GM12892 (cell line): ENCODE measurements at regions not wholly inside any gene's neighbourhood (a gene's known extent, or its start where the extent isn't known, plus 50 kb on each side); places are given as distances from the start of the nearest gene placed in this dataset.

Experiments
- DNase-seq: peaks from one replicate; pipeline ENCODE4 v3.0.0; 2011; ENCODE audit not compliant: insufficient read length
- FAIRE-seq: peaks from 2 replicates; lab custom pipeline; 2011; peaks lifted over from hg19 to GRCh38; lab: Jason Lieb, UNC
- POLR2A ChIP-seq: IDR thresholded peaks from 2 replicates; pipeline ENCODE4 v1.6.1; 2011; ENCODE audit warnings: low read depth, low read length, control low read depth
- POLR2AphosphoS5 ChIP-seq: IDR thresholded peaks from 2 replicates; pipeline ENCODE4 v1.6.1; 2011; ENCODE audit warnings: low read depth, low read length, control low read depth
- TAF1 ChIP-seq: IDR thresholded peaks from 2 replicates; pipeline ENCODE4 v1.6.1; 2011; ENCODE audit warnings: low read depth, mild to moderate bottlenecking, control low read depth, low read length, borderline replicate concordance

DNA sequence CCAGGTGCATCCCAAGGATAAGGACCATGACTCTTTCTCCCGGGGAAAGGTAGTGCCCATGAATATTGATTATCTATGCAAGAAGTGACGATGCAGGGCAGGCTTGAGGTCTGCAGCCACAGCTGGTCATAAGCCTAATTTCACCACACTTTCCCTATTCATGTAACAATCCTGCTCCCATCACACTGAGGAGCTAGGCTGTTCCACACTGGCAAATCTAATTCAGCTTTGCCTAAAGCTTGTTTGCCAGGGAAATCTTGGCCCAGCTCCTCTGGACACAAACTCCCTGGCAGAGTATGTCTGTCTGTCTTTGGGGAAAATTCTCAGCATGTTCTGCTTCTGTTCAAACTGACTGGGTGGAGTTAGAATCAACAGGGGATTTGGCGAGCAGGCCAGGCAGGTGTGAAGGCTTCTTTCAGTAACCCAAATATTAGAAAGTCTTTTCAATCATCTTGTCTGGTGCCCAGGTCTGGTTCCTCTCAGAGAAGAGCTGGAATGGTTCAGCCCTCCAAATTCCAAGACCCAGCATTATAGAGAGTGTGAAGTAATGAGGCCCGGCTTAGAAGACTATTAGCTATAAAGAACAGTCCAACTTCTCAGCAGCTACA is 88.5 kb upstream of the SPDL1 start:
- TF ChIP-seq TAF1 (no peak), POLR2AphosphoS5 (no peak), POLR2A (no peak)
- FAIRE-seq, result no peak
- no peak for DNase-seq

DNA sequence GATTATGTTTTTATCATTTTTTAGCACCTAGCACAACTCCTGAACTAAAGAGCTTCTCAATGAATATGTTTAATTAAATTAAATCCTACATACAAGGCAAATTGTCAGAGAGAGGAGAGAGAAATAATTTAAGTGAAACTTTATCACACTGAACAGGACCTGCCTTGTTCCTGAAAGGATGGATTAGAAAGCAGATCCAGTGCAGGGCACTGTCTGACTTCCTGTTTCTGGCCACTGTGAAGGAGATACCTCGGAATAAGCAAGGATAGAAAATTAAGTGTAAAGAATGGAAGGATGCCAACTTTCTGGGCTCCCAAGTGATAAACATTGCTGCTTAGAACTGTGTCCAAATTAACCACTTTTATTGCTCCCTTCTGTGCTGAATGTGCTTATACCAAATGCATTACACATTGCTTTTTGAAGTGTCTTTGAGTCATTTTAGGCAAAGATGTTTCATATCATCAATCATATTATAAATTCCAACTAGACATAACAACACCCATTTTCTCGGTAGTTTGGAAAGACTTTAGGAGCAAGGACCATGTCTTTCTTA is 89.1 kb upstream of the SPDL1 start:
- no peak for FAIRE-seq

DNA sequence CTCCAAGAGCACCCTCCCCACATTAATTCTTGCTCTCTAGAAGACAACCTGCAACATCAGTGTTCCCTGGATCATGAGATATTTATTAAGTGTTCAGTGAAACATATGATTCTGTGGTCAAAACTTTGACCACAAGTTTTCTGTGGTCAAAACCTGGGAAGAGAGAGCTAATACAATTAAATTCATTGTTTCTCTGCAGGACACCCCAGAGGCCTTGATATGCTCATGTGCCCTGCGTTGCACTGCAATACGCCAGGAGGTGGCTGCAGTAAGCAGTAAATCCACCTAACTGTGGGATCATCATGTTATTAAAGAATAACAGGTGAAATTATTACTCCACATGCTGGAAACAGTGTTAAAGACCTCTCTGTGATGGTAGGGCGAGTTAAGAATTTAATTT is 109.3 kb upstream of the SPDL1 start:
- TF ChIP-seq TAF1 (no peak), POLR2A (no peak), POLR2AphosphoS5 (no peak)
- no peak for FAIRE-seq
- DNase-seq, result no peak

More for the DNA sequence above, 89.1 kb upstream of the SPDL1 start:
- DNase-seq, result no peak
- no peak for TF ChIP-seq TAF1
- no peak for TF ChIP-seq POLR2A
- no peak for TF ChIP-seq POLR2AphosphoS5

DNA sequence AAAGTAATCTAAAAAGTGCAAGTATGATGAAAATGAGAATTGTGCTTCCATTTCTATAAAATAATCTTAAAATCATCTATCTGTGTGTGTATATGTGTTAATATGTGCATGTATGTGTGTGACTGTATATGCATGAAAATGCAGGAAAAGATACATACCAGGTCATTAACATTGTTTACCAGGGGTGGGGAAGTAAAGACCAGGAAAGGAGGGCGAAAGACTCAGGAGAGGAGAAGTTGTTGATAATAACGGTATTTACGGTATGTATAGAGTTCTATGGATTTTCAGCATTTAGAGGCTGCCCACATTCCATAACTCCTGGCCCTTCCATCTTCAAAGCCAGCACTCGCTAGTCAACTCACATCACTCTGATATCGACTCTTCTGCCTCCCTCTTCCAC is 111.0 kb upstream of the SPDL1 start:
- no peak for DNase-seq
- FAIRE-seq, result no peak
- TF ChIP-seq TAF1, result no peak
- no peak for TF ChIP-seq POLR2A
- TF ChIP-seq POLR2AphosphoS5, result no peak

DNA sequence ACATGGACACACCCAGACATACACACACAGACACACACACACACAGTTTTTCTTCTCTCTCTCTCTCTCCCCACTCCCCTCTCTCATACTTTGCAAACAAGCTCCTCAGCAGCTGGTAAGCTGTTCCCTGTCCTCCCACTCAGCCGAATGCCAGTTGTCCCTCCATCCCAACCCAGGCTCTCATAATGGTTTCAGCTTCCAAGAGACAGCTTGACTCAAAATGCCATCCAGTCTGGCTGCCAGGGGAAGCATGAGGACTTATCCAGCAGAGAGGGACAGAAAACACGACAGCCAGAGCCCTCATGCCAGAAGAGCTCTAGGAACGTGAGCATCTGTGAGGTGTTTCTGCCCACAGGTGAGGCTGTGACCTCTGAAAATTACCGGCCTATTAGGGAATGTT is 112.6 kb upstream of the SPDL1 start:
- DNase-seq (no peak), FAIRE-seq (no peak)
- TF ChIP-seq TAF1, result no peak
- no peak for TF ChIP-seq POLR2AphosphoS5
- no peak for TF ChIP-seq POLR2A

DNA sequence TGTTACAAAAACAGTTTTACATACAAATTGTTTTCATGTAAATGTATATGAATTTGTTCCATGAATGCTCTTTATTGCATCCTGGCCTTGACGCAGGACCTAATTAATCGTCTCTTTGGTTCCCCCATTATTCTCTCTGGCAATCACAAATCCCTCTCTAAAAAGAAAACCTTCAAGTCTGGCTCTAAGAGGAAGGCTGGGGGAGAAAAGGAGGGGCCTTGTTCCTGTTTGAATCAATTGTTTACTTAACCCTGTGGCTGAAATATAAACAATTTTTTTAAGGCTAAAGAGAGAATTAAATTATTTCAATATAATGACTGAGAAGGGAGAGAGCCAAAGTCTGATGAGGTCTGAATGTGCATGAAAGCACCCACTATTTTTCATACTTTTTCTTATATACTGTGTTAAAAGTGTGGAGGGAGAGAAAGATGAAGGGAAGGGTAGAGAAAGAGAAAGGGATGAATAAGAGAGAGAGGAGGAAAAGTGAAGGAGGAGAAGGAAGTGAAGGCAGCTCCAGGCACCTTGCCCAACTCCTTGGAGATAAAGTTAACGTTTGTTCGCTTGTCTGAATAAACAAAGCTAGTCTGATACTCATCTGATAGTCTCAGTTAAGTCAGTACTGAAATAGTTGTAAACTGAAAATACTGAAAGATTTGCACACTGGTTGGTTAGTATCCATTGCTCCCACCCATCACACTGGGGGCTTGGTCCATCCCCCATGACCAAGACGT is 116.4 kb upstream of the SPDL1 start:
- no peak for DNase-seq
- TF ChIP-seq TAF1, result no peak
- no peak for TF ChIP-seq POLR2AphosphoS5
- no peak for TF ChIP-seq POLR2A
- FAIRE-seq, result no peak

DNA sequence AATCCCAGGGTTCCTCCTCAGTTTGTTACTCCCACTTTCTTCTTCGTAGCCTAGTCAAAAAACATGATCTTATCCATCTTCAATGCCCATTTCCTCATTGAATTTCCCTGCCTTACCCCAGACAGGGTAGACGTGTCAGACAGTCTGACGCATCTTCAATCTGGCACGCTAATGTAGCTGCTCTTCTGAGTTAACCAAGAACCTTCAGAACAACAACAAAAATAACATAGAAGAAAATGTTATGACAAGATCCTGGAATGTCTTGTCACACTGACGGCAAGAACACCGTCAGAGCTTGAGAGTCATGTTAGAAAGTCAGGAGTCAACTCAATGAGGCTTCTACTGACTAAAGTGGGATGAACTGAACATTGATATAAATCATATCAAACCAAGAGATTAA is 122.7 kb upstream of the SPDL1 start:
- no peak for TF ChIP-seq POLR2A
- TF ChIP-seq TAF1, result no peak
- no peak for TF ChIP-seq POLR2AphosphoS5
- DNase-seq, result no peak
- FAIRE-seq, result no peak

DNA sequence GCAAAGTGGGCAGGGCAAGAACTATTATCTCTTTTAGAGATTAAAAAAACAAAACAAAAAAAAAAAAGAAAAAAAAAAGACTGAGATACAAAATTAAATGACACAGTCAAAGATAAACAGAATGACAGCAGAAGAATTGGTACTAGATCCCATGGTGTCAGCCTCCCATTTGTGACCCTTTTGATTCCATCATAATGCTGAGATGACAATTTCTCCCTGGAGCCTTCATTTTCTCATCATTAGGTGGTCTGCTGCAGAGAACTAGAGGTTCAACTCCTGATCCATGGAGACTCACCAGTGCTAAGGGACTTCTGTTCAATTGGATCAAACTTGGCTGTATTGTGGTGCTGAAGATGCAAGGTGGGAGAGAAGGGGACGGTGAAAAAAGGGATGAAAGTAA is 123.5 kb upstream of the SPDL1 start:
- FAIRE-seq, result no peak
- DNase-seq, result no peak
- TF ChIP-seq POLR2A (no peak), TAF1 (no peak), POLR2AphosphoS5 (no peak)

DNA sequence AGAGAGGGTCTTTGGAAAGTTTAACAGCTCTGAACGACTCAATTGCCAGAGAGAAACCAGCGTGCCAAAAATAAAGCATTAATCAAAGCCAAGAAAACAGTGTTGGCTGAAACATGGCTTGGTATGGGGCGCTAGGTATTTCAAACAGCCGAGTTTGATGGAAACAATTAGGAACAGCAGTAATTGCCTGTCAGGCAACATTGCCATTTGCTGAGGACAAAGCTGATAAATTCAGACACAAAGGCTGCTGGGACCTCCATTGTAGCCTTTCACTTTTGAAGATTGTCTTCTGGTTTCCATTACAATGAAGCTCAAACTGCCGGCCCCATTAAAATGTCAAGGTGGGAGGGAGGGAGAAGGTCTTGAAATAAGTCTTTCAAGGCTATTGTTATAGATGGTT is 125.4 kb upstream of the SPDL1 start:
- no peak for DNase-seq
- no peak for TF ChIP-seq POLR2A
- no peak for TF ChIP-seq TAF1
- no peak for TF ChIP-seq POLR2AphosphoS5
- FAIRE-seq, result no peak

DNA sequence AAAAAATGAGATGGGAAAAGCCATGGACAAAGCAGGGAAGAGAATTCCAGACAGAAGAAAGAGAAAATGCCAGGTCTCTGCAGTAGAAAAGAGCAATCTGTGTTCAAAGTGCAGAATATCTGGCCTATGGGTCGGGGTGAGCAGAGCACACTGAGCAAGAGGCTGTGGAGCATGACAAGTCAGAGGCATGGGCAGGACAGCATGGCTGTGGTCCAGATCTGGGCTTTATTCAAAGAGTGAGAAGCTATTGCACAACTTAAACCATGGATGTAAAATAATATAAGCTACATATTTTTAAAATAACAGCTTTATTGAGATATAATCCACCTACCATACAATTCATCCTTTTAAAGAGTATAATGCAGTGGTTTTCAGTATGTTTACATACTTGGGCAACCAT is 133.1 kb upstream of the SPDL1 start:
- DNase-seq (no peak), FAIRE-seq (no peak)
- TF ChIP-seq POLR2A, result no peak
- TF ChIP-seq TAF1, result no peak
- TF ChIP-seq POLR2AphosphoS5, result no peak

DNA sequence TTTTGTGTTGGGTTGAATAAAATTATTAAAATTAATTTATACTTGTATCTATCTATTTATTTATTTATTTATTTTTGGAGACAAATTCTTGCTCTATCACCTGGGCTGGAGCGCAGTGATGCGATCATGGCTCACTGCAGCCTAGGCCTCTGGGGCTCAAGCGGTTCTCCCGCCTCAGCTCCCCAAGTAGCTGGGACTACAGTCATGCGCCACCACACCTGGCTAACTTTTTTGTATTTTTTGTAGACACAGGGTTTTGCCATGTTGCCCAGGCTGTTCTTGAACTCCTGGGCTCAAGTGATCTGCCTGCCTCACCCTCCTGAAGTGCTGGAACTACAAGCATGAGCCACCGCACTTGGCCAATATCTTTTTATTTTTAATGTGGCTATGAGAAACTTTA is 134.7 kb upstream of the SPDL1 start:
- no peak for DNase-seq
- no peak for TF ChIP-seq TAF1
- no peak for TF ChIP-seq POLR2AphosphoS5
- no peak for TF ChIP-seq POLR2A
- FAIRE-seq, result no peak

DNA sequence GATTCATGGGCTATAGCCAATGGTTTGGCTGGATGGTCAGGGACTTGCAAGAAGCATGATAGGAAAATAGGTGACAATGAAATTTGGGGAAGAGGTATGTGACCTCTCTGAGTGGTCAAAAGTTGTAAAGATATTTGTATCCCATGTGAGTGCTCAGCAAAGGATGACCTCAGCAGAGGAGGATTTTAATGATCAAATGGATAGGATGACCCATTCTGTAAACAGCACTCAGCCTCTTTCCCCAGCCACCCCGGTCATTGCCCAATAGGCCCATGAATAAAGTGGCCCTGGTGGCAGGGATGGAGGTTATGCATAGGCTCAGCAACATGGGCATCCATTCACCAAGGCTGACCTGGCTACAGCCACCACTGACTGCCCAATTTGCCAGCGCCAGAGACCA is 138.4 kb upstream of the SPDL1 start:
- TF ChIP-seq POLR2AphosphoS5 (no peak), TAF1 (no peak), POLR2A (no peak)
- no peak for FAIRE-seq
- no peak for DNase-seq

DNA sequence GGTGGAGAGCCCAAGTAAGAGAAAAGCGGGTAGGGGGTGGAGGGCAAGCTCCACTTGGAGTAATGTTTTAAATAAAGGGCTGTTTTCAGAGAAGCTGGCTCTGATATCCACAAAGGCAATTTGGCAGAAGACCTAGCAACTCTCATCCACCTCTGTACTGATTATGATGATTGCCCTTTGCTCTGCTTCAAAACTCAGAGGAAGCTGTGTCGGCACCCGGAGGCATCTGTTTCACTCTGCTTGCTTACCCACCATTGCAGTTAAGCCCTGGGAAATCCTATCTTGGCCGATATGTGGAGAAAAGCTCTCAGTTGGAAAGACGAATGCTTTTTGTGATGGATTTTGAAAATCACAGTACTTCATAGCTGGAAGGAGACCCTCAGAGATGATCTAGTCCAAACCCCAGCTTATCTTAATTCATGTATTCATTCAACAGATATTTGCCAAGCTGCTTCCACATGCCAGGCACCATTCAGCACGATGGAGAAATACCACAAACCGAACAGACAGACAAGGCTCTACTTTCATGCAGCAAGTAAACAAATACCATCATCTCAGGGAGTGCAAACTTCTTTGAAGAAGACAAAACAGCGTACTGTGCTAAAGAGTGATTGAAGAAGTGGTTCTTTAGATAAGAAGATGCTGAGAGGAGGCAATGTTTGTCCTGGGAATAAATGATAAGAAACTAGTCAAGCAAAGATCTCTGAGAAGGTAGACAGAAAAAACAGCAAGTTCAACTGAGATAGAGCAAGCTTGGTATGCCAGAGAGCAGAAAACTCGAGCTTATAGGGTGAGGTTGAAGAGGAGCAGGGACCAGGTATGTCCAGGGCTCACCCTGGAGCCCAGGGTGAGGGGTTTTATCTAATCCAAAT is 140.4 kb upstream of the SPDL1 start:
- no peak for FAIRE-seq
- TF ChIP-seq TAF1, result no peak
- no peak for TF ChIP-seq POLR2A
- no peak for TF ChIP-seq POLR2AphosphoS5

More for the DNA sequence above, 140.4 kb upstream of the SPDL1 start:
- DNase-seq, result no peak
